ENCODE measurements at regions not wholly inside any gene's neighbourhood (a gene's known extent, or its start where the extent isn't known, plus 50 kb on each side); places are given as distances from the start of the nearest gene placed in this dataset.
A peak's percentile ranks its signal among the peaks of the same experiment; 100 is the strongest.

DNA sequence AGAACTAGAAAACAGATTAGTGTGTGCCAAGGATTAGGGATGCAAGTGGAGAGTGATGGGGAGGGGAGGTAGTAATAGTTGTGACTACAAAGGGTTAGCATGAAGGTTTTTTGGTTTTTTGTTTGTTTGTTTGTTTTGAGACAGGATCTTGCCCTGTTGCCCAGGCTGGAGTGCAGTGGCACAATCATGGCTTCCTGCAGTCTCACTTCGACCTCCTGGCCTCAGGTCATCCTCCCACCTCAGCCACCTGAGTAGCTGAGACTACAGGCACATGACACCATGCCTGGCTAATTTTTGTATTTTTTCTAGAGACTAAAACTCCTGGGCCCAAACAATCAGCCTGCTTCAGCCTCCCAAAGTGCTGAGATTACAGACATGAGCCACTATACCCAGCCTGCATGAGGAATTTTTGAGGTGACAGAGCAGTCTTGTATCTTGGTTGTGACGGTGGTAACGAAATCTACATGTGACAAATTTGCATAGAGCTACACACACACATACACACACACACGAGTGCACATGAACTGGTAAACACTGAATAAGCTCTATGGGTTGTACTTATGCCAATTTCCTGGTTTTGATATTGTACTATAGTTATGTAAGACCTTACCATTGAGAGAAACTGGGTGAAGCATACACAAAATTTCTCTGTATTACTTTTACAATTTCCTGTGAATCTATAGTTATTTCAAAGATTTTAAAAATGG is 59.6 kb upstream of the TOM1L1 start:
- Histone ChIP-seq H2AFZ (ENCODE audit: low read length) (no peak overlapping the region), H3K9ac (replicated peaks in 1 of 4; ENCODE audit: extremely low read depth in 1 of 4, low read depth in 3 of 4, low read length in 3 of 4) (peak overlapping the region in 1 of 4 experiments; percentile 9; a peak in 1 of 7 replicates), H3K23ac (ENCODE audit: insufficient read length) (no peak overlapping the region), H3K79me2 (ENCODE audit: control insufficient read depth in 1 of 2, insufficient read depth in 2 of 2, low read length in 2 of 2) (no peaks in the 10 kb centered on the region), H2AK5ac (ENCODE audit: low read depth, low read length) (no peak overlapping the region), H4K20me1 (replicated peaks in 1 of 2; ENCODE audit: control insufficient read depth in 1 of 2, insufficient read depth in 2 of 2, low read length in 2 of 2) (no peaks in the 10 kb centered on the region), H3K14ac (ENCODE audit: insufficient read length) (no peak overlapping the region), H2BK20ac (ENCODE audit: low read length) (no peak overlapping the region), H3K56ac (replicated peaks; ENCODE audit: insufficient read length, low read depth, low read length) (no peak overlapping the region), H3K4me1 (replicated peaks in 1 of 4; ENCODE audit: control insufficient read depth in 3 of 4, insufficient read depth in 4 of 4, low read length in 3 of 4) (no peaks in the 10 kb centered on the region), H2BK15ac (ENCODE audit: low read length) (no peak overlapping the region), H2BK5ac (ENCODE audit: low read depth, low read length) (no peak overlapping the region), H3K18ac (ENCODE audit: extremely low read depth, low read length) (no peak overlapping the region), H3K4ac (replicated peaks; ENCODE audit: insufficient read length, low read depth, low read length) (no peak overlapping the region), H2BK120ac (replicated peaks; ENCODE audit: low read depth, low read length) (no peak overlapping the region), H2BK12ac (ENCODE audit: low read depth, low read length) (no peak overlapping the region), H3K36me3 (ENCODE audit: control insufficient read depth in 2 of 4, insufficient read depth in 4 of 4, low read length in 3 of 4) (no peaks in the 10 kb centered on the region), H4K91ac (replicated peaks; ENCODE audit: insufficient read length, low read length) (no peak overlapping the region), H3K27ac (ENCODE audit: low read depth, low read length) (no peak overlapping the region), H3K4me3 (ENCODE audit: extremely low read depth in 1 of 4, insufficient read depth in 2 of 4, low read depth in 3 of 4, low read length in 4 of 4) (no peak overlapping the region), H3K23me2 (ENCODE audit: low read depth, low read length) (no peaks in the 10 kb centered on the region), H3K9me3 (ENCODE audit: insufficient read depth in 2 of 2, low read depth in 1 of 2, low read length in 1 of 2) (no peaks in the 10 kb centered on the region), H4K5ac (ENCODE audit: insufficient read length, low read depth, low read length) (no peak overlapping the region), H3K79me1 (ENCODE audit: low read depth, low read length) (no peaks in the 10 kb centered on the region), H3K27me3 (replicated peaks in 1 of 4; ENCODE audit: control insufficient read depth in 3 of 4, extremely low read depth in 1 of 4, insufficient read depth in 3 of 4, low read length in 3 of 4) (no peaks in the 10 kb centered on the region), H4K8ac (ENCODE audit: extremely low read depth, insufficient read depth, low read length) (no peak overlapping the region), H3K4me2 (ENCODE audit: insufficient read depth in 1 of 2, low read depth in 2 of 2, low read length in 2 of 2) (no peak overlapping the region)
- 93% methylated on average over 4 of the region's 4 CpGs; no CpG with 5 or more reads in 1 of the 2 experiments for WGBS, 2 experiments (ENCODE audit: extremely low coverage in 1 of 2, insufficient coverage in 1 of 2, insufficient read length in 1 of 2, insufficient replicate concordance in 2 of 2, low coverage in 1 of 2, low lambda C conversion rate in 2 of 2, missing lambda C conversion rate in 1 of 2)
- CTCF ChIA-PET (ENCODE audit: partially characterized antibody) = interaction anchor here (0.5 to 1.5 kb wide), 2 partner anchors 38 to 334 kb away, joined by 3 read pairs; no protein-coding TSS in a partner anchor
- FAIRE-seq = no peak
- TF ChIP-seq NANOG (IDR thresholded peaks at IDR 0.05; ENCODE audit: insufficient read depth, low read depth, low read length, poor library complexity, severe bottlenecking) (no peak), CBX8 (IDR thresholded peaks at IDR 0.05; ENCODE audit: borderline replicate concordance, low read depth, low read length) (no peak), HDAC6 (IDR thresholded peaks at IDR 0.05; ENCODE audit: low read depth, low read length) (no peak), TAF7 (optimal IDR thresholded peaks at IDR 0.05; ENCODE audit: borderline replicate concordance, low read depth, low read length) (no peak), SIN3A (conservative IDR thresholded peaks at IDR 0.05 in 1 of 2, IDR thresholded peaks at IDR 0.05 in 1 of 2; ENCODE audit: low read depth in 1 of 2, low read length in 2 of 2) (no peak), SRF (IDR thresholded peaks at IDR 0.05; ENCODE audit: low read depth, low read length) (no peak), FOSL1 (IDR thresholded peaks at IDR 0.05; ENCODE audit: insufficient read depth, low read depth, low read length) (no peak), RBBP5 (IDR thresholded peaks at IDR 0.05; ENCODE audit: borderline replicate concordance, low read depth, low read length) (no peak), SIX5 (IDR thresholded peaks at IDR 0.05; ENCODE audit: low read depth, low read length) (no peak)
- TF ChIP-seq, protein P1, sequence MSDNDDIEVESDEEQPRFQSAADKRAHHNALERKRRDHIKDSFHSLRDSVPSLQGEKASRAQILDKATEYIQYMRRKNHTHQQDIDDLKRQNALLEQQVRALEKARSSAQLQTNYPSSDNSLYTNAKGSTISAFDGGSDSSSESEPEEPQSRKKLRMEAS (IDR thresholded peaks at IDR 0.05) = no peak
- POLR2A ChIA-PET (ENCODE audit: partially characterized antibody) = no interaction called here
- no peak for DNase-seq (ENCODE audit: low read depth in 1 of 2, low spot score in 2 of 2)
